Esophagus squamous epithelium (tissue), 4 donors: ENCODE measurements at regions not wholly inside any gene's neighbourhood (a gene's known extent, or its start where the extent isn't known, plus 50 kb on each side); places are given as distances from the start of the nearest gene placed in this dataset.
"Not testable (repeated sequence)": the region's sequence is repeated elsewhere in the genome, so short reads cannot be mapped to it uniquely, and the experiment has no call there.

Experiments used
- CTCF ChIP-seq, 6 experiments: fragments of 450-650 bp in 4 of 6; fragments of 200-600 bp in 2 of 6; sonication (generic) in 2 of 6; IDR thresholded peaks; one replicate each; pipeline ENCODE4 v1.5.1; 2016 to 2019; ENCODE audit warnings: antibody characterized with exemption in 6 of 6, mild to moderate bottlenecking in 4 of 6, moderate library complexity in 4 of 6
- POLR2A ChIP-seq, 4 donors: fragments of 450-650 bp; IDR thresholded peaks; one replicate each; pipeline ENCODE4 v1.6.1; 2017; ENCODE audit warnings: antibody characterized with exemption in 4 of 4, mild to moderate bottlenecking in 4 of 4, moderate library complexity in 3 of 4

GRCh38 chr2:142702397-142702796, 175.1 kb upstream of the KYNU start:
- not testable (repeated sequence) for TF ChIP-seq POLR2A, CTCF (IDR thresholded peaks at IDR 0.05)
